Transverse colon (tissue), 4 donors: ENCODE measurements at regions not wholly inside any gene's neighbourhood (a gene's known extent, or its start where the extent isn't known, plus 50 kb on each side); places are given as distances from the start of the nearest gene placed in this dataset.
"Not testable (repeated sequence)": the region's sequence is repeated elsewhere in the genome, so short reads cannot be mapped to it uniquely, and the experiment has no call there.

Experiments used
- DNase-seq: peaks from one replicate; pipeline ENCODE4 v3.0.0-alpha.2; 2019
- H3K27ac ChIP-seq, 4 donors: fragments of 200-600 bp; sonication (generic); 2 replicates each; pipeline ENCODE4 v1.5.1; 2016 to 2018; ENCODE audit warnings: inconsistent platforms in 4 of 4
- H3K27me3 ChIP-seq: fragments of 200-600 bp; sonication (generic); 2 replicates; pipeline ENCODE4 v1.5.1; 2017; ENCODE audit warnings: inconsistent platforms
- H3K36me3 ChIP-seq, 4 donors: fragments of 200-600 bp; sonication (generic); 2 replicates each; pipeline ENCODE4 v1.5.1; 2017 to 2019; ENCODE audit warnings: inconsistent platforms in 4 of 4
- H3K4me1 ChIP-seq, 4 donors: fragments of 200-600 bp; sonication (generic); 2 replicates each; pipeline ENCODE4 v1.5.1; 2017 to 2020; ENCODE audit warnings: inconsistent platforms in 4 of 4
- H3K4me3 ChIP-seq, 4 donors: fragments of 200-600 bp; sonication (generic); 1 replicate in 1 of 4; 2 replicates in 3 of 4; pipeline versions ENCODE4 v1.5.1 to v1.6.1; 2017 to 2019; ENCODE audit warnings: inconsistent platforms in 4 of 4
- H3K9me3 ChIP-seq, 2 donors: fragments of 200-600 bp; sonication (generic); 2 replicates each; pipeline ENCODE4 v1.5.1; 2017 to 2019; ENCODE audit warnings: inconsistent platforms in 2 of 2
- CTCF ChIP-seq, 5 experiments: fragments of 200-600 bp in 3 of 5; fragments of 450-650 bp in 2 of 5; sonication (generic) in 3 of 5; IDR thresholded peaks; 1 replicate in 2 of 5; 2 replicates in 3 of 5; pipeline ENCODE4 v1.5.1; 2016 to 2017; ENCODE audit warnings: antibody characterized with exemption in 5 of 5, inconsistent platforms in 3 of 5, mild to moderate bottlenecking in 2 of 5, moderate library complexity in 1 of 5
- EP300 ChIP-seq: sonication (generic); formaldehyde crosslinking; IDR thresholded peaks from one replicate; pipeline ENCODE4 v1.6.1; 2017; ENCODE audit warnings: antibody characterized with exemption, low read depth
- POLR2A ChIP-seq: fragments of 450-650 bp; IDR thresholded peaks from one replicate; pipeline ENCODE4 v1.6.1; 2016; ENCODE audit warnings: antibody characterized with exemption, mild to moderate bottlenecking, moderate library complexity
- POLR2AphosphoS5 ChIP-seq, 3 donors: sonication (generic); formaldehyde crosslinking; IDR thresholded peaks; one replicate each; pipeline ENCODE4 v1.6.1; 2016; ENCODE audit warnings: antibody characterized with exemption in 3 of 3
- WGBS, 2 donors: methylation state at CpG; one replicate each; pipeline ENCODE4 v1.1.5; 2018; ENCODE audit warnings: low coverage in 1 of 2; 5-methylcytosine and 5-hydroxymethylcytosine counted together
- in situ Hi-C, 4 donors: fragments of 200-750 bp; cut with MboI; loops; one replicate each; pipeline versions ENCODE4 v1.15.0 to v1.15.1; 2017; ENCODE audit warnings: low sequenced_read_pairs in 3 of 4, low pct_ligation_motif_present in 1 of 4, low pct_unique_long_range_greater_than_20kb in 1 of 4
- intact Hi-C: fragments of 100-400 bp; cut with DNase I; formaldehyde crosslinking; loops from one replicate; pipeline ENCODE4 v1.15.1; 2023; ENCODE audit warnings: low total_unique reads

- intact Hi-C loops, result no loop called here
These were observed 348.4 kb downstream of the SOX4 start for GRCh38 chr6:21941926-21942325.

GRCh38 chr6:21942897-21943296 lies 349.3 kb downstream of the SOX4 start:
- H3K27ac ChIP-seq, result no peak overlapping the region
- no peaks in the 10 kb centered on the region for H3K36me3 ChIP-seq
- H3K27me3 ChIP-seq, result no peaks in the 10 kb centered on the region
- no peak for DNase-seq
- peaks cover 0 to 14% (median 0%) of the 10 kb centered on the region in 4 donors for H3K4me1 ChIP-seq
- intact Hi-C loops, result no loop called here
- WGBS, 2 donors, result 41 to 50% methylated on average over 6 of the region's 6 CpGs
- no peak overlapping the region for H3K4me3 ChIP-seq
- in situ Hi-C loops, result no loop called here
- TF ChIP-seq POLR2AphosphoS5 (IDR thresholded peaks at IDR 0.05) (no peak), CTCF (IDR thresholded peaks at IDR 0.05) (no peak), POLR2A (no peak), EP300 (no peak)
- H3K9me3 ChIP-seq, result no peaks in the 10 kb centered on the region

More at GRCh38 chr6:21941926-21942325, 348.4 kb downstream of the SOX4 start:
- H3K27me3 ChIP-seq, result no peaks in the 10 kb centered on the region
- peaks cover 0 to 9% (median 0%) of the 10 kb centered on the region in 4 donors for H3K4me1 ChIP-seq
- H3K27ac ChIP-seq, result no peak overlapping the region
- H3K4me3 ChIP-seq, result no peak overlapping the region
- TF ChIP-seq EP300 (no peak), POLR2A (no peak), POLR2AphosphoS5 (IDR thresholded peaks at IDR 0.05) (no peak)
- no peaks in the 10 kb centered on the region for H3K36me3 ChIP-seq
- no peaks in the 10 kb centered on the region for H3K9me3 ChIP-seq
- WGBS, 2 donors, result 60 to 78% methylated on average over 1 of the region's 1 CpG
- DNase-seq, result no peak
- in situ Hi-C loops, result no loop called here

GRCh38 chr6:21946298-21946783 lies 350.5 kb downstream of the PRL start:
- no peak for TF ChIP-seq POLR2AphosphoS5 (IDR thresholded peaks at IDR 0.05)
- no peak for TF ChIP-seq CTCF (IDR thresholded peaks at IDR 0.05)
- TF ChIP-seq EP300, result no peak
- TF ChIP-seq POLR2A, result no peak
- in situ Hi-C loops, result no loop called here

GRCh38 chr6:21947227-21947626 lies 349.6 kb downstream of the PRL start:
- DNase-seq, H3K27me3 ChIP-seq, H3K4me3 ChIP-seq, H3K9me3 ChIP-seq, H3K27ac ChIP-seq, intact Hi-C loops, in situ Hi-C loops, H3K36me3 ChIP-seq: not testable (repeated sequence)
- peaks cover 3 to 37% (median 11%) of the 10 kb centered on the region in 4 donors for H3K4me1 ChIP-seq
- 80% methylated on average over 3 of the region's 3 CpGs; no CpG with 5 or more reads in 1 of the 2 donors for WGBS, 2 donors

More at GRCh38 chr6:21946298-21946783, 350.5 kb downstream of the PRL start:
- 47 to 76% methylated on average over 2 to 4 of the region's 4 CpGs for WGBS, 2 donors
- Histone ChIP-seq H3K27me3 (no peaks in the 10 kb centered on the region), H3K4me1 (peaks cover 3 to 28% (median 8%) of the 10 kb centered on the region in 4 donors), H3K4me3 (no peak overlapping the region), H3K9me3 (no peaks in the 10 kb centered on the region), H3K36me3 (no peaks in the 10 kb centered on the region), H3K27ac (no peak overlapping the region)
- DNase-seq, result no peak
- intact Hi-C loops, result no loop called here

GRCh38 chr6:21947731-21948386 lies 349.0 kb downstream of the PRL start:
- intact Hi-C loops, result no loop called here
- Histone ChIP-seq H3K27ac (no peak overlapping the region), H3K4me1 (peaks cover 3 to 38% (median 11%) of the 10 kb centered on the region in 4 donors), H3K36me3 (no peaks in the 10 kb centered on the region), H3K27me3 (no peaks in the 10 kb centered on the region), H3K4me3 (no peak overlapping the region), H3K9me3 (no peaks in the 10 kb centered on the region)
- WGBS, 2 donors, result 50 to 61% methylated on average over 6 of the region's 6 CpGs
- DNase-seq, result no peak
- TF ChIP-seq POLR2A, result no peak
- no peak for TF ChIP-seq POLR2AphosphoS5 (IDR thresholded peaks at IDR 0.05)
- TF ChIP-seq EP300, result no peak
- TF ChIP-seq CTCF (IDR thresholded peaks at IDR 0.05), result no peak
- in situ Hi-C loops, result no loop called here
